Upper lobe of right lung (tissue), 1 donor: ENCODE measurements at regions not wholly inside any gene's neighbourhood (a gene's known extent, or its start where the extent isn't known, plus 50 kb on each side); places are given as distances from the start of the nearest gene placed in this dataset.

ENCODE experiments used
- ATAC-seq: fragments of 200-7000 bp; cut with Tn5 transposase; one replicate; pipeline ENCODE4 v1.9.1; 2020; ENCODE audit warnings: mild to moderate bottlenecking, moderate library complexity
- DNase-seq: peaks from one replicate; pipeline ENCODE4 v3.0.0-alpha.2; 2020
- H3K27ac ChIP-seq: fragments of 200-600 bp; one replicate; pipeline ENCODE4 v1.8.0; 2022
- H3K27me3 ChIP-seq: fragments of 200-600 bp; one replicate; pipeline ENCODE4 v1.8.0; 2022; ENCODE audit warnings: mild to moderate bottlenecking
- H3K36me3 ChIP-seq: fragments of 200-600 bp; one replicate; pipeline ENCODE4 v1.8.0; 2022
- H3K4me1 ChIP-seq: fragments of 200-600 bp; one replicate; pipeline ENCODE4 v1.8.0; 2022
- H3K4me3 ChIP-seq: fragments of 200-600 bp; one replicate; pipeline ENCODE4 v1.8.0; 2022; ENCODE audit warnings: mild to moderate bottlenecking
- H3K9me3 ChIP-seq: fragments of 200-600 bp; one replicate; pipeline ENCODE4 v1.8.0; 2022
- CTCF ChIP-seq: fragments of 200-600 bp; IDR thresholded peaks from one replicate; pipeline ENCODE4 v1.8.0; 2022; ENCODE audit warnings: antibody characterized with exemption
- intact Hi-C: fragments of 100-400 bp; cut with DNase I; formaldehyde crosslinking; loops from one replicate; pipeline ENCODE4 v1.11.0; 2022
- donor health status: DM: no; HTN: yes; CAD: no; lungs with severe emphysema.

DNA sequence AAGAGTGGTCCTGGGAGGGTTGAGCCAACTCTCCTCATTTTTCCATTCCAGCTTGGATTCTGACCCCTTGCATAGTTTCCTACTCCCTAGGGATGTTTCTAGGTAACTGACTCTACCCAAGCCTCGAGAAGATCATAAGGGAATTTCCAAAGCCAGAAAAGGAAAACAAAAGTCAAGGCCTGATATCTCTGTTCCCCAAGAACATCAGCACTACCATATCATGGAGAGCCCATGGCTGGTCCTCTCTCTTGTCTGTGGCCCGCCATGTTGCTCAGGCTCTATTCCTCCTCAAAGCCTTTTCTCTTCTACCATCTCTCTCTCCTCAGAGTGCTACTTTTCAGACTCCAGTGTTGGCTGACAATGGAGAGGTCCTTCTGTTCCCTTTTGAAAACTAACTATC is 99.6 kb upstream of the KLF7 start:
- H3K9me3 ChIP-seq = no peaks in the 10 kb centered on the region
- no peaks in the 10 kb centered on the region for H3K4me1 ChIP-seq
- no peak for TF ChIP-seq CTCF
- H3K4me3 ChIP-seq = no peak overlapping the region
- H3K27me3 ChIP-seq = no peaks in the 10 kb centered on the region
- intact Hi-C loops = no loop called here
- DNase-seq (no peak), ATAC-seq (no peak)
- H3K27ac ChIP-seq = no peak overlapping the region
- H3K36me3 ChIP-seq = no peaks in the 10 kb centered on the region

DNA sequence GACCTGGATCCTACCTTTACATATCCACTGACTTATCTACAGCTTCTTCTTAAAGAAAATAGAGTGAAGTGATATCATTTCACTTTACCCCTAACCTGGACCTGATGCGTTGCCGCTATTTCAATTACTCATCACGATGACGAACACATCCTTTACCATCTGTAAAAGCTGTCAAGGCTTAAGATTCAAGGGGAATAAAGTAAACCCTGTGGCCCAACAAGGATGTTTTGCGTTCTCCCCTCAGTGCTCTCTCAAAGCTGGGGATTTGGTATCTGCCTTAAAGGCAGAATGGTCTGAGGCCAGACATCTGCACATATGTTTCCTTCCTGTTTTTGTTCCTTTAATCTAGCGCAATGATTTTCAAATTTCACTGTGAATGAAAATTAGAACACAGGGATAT is 100.1 kb upstream of the KLF7 start:
- Histone ChIP-seq H3K36me3 (no peaks in the 10 kb centered on the region), H3K27ac (no peak overlapping the region), H3K4me3 (no peak overlapping the region), H3K9me3 (no peaks in the 10 kb centered on the region), H3K27me3 (no peaks in the 10 kb centered on the region), H3K4me1 (no peaks in the 10 kb centered on the region)
- ATAC-seq (no peak), DNase-seq (no peak)
- intact Hi-C loops = no loop called here
- no peak for TF ChIP-seq CTCF

- intact Hi-C loops = no loop called here
- no peaks in the 10 kb centered on the region for H3K4me1 ChIP-seq
- TF ChIP-seq CTCF = no peak
- no peak for ATAC-seq
- H3K4me3 ChIP-seq = no peak overlapping the region
- no peak overlapping the region for H3K27ac ChIP-seq
- H3K9me3 ChIP-seq = no peaks in the 10 kb centered on the region
- no peaks in the 10 kb centered on the region for H3K27me3 ChIP-seq
- H3K36me3 ChIP-seq = no peaks in the 10 kb centered on the region
- no peak for DNase-seq
Measured at GRCh38 chr2:207266648-207267047, 100.9 kb upstream of the KLF7 start.

- H3K4me3 ChIP-seq = no peak overlapping the region
- no peak for TF ChIP-seq CTCF
- H3K27me3 ChIP-seq = no peaks in the 10 kb centered on the region
- H3K36me3 ChIP-seq = no peaks in the 10 kb centered on the region
- ATAC-seq (no peak), DNase-seq (no peak)
- H3K9me3 ChIP-seq = no peaks in the 10 kb centered on the region
- intact Hi-C loops = no loop called here
- no peaks in the 10 kb centered on the region for H3K4me1 ChIP-seq
- no peak overlapping the region for H3K27ac ChIP-seq
Measured at GRCh38 chr2:207269038-207269437, 103.3 kb upstream of the KLF7 start.

DNA sequence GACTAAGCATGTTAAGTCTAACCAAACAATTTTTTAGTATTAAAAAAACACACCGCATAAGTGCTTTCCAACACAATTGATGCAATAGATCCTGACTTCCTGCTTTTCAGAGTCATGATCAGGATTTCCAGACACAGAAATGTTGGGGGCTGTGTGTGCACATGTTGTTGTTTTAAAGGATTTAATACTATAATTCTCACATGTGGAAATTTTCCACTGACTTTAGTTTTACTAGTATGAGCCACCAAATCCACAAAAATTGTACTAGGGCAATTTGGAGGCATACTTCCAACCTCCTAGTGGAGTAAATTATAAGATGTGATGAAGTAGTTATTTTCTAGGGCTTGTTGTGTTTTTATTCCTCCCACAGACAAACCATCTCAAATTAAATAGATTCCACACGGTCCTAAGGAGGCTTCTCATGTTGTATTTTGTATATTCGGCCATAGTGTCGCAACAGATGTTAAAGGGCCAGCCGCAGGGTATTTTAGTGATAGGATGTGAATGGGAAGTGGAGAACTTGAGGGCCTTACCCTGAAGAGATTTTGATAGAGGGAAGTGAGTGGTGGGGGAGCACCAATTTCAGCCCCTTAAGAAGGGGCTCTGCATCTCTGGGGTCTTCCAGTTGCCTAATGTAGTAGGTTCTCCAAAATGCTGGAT is 108.9 kb upstream of the KLF7 start:
- Histone ChIP-seq H3K4me1 (no peaks in the 10 kb centered on the region), H3K27me3 (no peaks in the 10 kb centered on the region), H3K4me3 (no peak overlapping the region), H3K27ac (no peak overlapping the region), H3K9me3 (no peaks in the 10 kb centered on the region), H3K36me3 (no peaks in the 10 kb centered on the region)
- TF ChIP-seq CTCF = no peak
- ATAC-seq (peak; percentile 31), DNase-seq (no peak)
- intact Hi-C loops = no loop called here

- TF ChIP-seq CTCF = no peak
- DNase-seq = no peak
- Histone ChIP-seq H3K4me3 (no peak overlapping the region), H3K27me3 (no peaks in the 10 kb centered on the region), H3K9me3 (no peaks in the 10 kb centered on the region), H3K27ac (no peak overlapping the region), H3K4me1 (no peaks in the 10 kb centered on the region), H3K36me3 (no peaks in the 10 kb centered on the region)
- intact Hi-C loops = no loop called here
- no peak for ATAC-seq
Measured at GRCh38 chr2:207275779-207276178, 110.0 kb upstream of the KLF7 start.
